K562 (cell line): ENCODE measurements at regions not wholly inside any gene's neighbourhood (a gene's known extent, or its start where the extent isn't known, plus 50 kb on each side); places are given as distances from the start of the nearest gene placed in this dataset.

Source experiments
- CBFB ChIP-seq: sonication (generic); formaldehyde crosslinking; IDR thresholded peaks from 2 replicates; pipeline ENCODE4 v1.4.0; 2020; ENCODE audit warnings: mild to moderate bottlenecking, missing genetic modification reagents
- CBX2 ChIP-seq: fragments of 200-600 bp; sonication (generic); IDR thresholded peaks from one replicate; pipeline ENCODE4 v1.6.1; 2012; ENCODE audit warnings: mild to moderate bottlenecking, low read length, inconsistent platforms; ENCODE audit not compliant: insufficient read depth, poor library complexity, severe bottlenecking
- CEBPG ChIP-seq, 3 experiments: fragments of 200-800 bp in 1 of 3; sonication (Bioruptor generic) in 1 of 3; sonication (generic) in 1 of 3; formaldehyde crosslinking in 1 of 3; IDR thresholded peaks in 2 of 3; conservative IDR thresholded peaks in 1 of 3; 2 replicates each; pipeline versions ENCODE4 v1.6.1 to v1.8.0; 2016 to 2022; ENCODE audit warnings: missing compliant biosample characterization in 2 of 3, missing genetic modification characterization in 2 of 3, mild to moderate bottlenecking in 1 of 3, missing genetic modification reagents in 1 of 3
- CHCHD3 ChIP-seq: fragments of 250-450 bp; sonication (Bioruptor Pico); IDR thresholded peaks from 2 replicates; pipeline ENCODE4 v2.1.2; 2022; ENCODE audit warnings: mild to moderate bottlenecking
- EGR1 ChIP-seq: fragments of 450-650 bp; conservative IDR thresholded peaks from 2 replicates; pipeline ENCODE4 v1.6.1; 2017; ENCODE audit warnings: mild to moderate bottlenecking
- NCOA2 ChIP-seq, 2 experiments: fragments of 450-650 bp; IDR thresholded peaks; 2 replicates each; pipeline ENCODE4 v1.6.1; 2018; ENCODE audit warnings: mild to moderate bottlenecking in 2 of 2, moderate library complexity in 1 of 2; ENCODE audit not compliant: partially characterized antibody in 2 of 2
- RBM17 ChIP-seq: fragments of 200-400 bp; formaldehyde crosslinking; IDR thresholded peaks from 2 replicates; pipeline ENCODE4 v1.6.1; 2017; ENCODE audit warnings: low read depth, mild to moderate bottlenecking, low read length, borderline replicate concordance
- RNF2 ChIP-seq: sonication (generic); IDR thresholded peaks from 2 replicates; pipeline ENCODE4 v1.6.1; 2016
- TF ChIP-seq, protein P1 (sequence below): sonication (generic); formaldehyde crosslinking; IDR thresholded peaks from 2 replicates; pipeline ENCODE4 v1.8.0; 2022; ENCODE audit warnings: mild to moderate bottlenecking, missing genetic modification reagents
- TF ChIP-seq, protein P2 (sequence below), 2 experiments: fragments of 450-650 bp in 1 of 2; IDR thresholded peaks; 2 replicates each; pipeline ENCODE4 v1.6.1; 2011 to 2017; ENCODE audit warnings: low read depth in 2 of 2, antibody characterized with exemption in 1 of 2, borderline replicate concordance in 1 of 2, low read length in 1 of 2, mild to moderate bottlenecking in 1 of 2, mixed read lengths in 1 of 2; ENCODE audit not compliant: control insufficient read depth in 1 of 2

DNA sequence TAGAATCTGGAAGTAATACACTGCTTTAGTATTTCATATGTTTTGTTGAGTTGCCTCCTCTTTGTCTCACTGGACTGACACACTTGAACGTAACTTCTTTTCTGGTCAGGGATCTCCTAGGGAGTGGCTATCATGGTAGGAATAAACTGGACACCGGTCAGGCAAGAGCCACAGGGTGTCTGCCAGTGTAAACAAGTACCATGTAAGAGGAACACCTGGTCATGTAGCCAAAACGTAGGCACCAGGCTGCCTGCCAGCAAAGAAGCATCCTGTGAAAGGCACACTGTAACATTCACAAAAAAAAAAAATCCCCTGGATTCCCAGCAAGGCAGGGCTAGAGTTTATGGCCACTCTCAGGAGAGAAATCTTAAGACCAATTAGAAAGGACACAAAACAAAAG is 372.8 kb upstream of the RND3 start (continued):
- no peak for TF ChIP-seq RNF2
- TF ChIP-seq, protein P1, sequence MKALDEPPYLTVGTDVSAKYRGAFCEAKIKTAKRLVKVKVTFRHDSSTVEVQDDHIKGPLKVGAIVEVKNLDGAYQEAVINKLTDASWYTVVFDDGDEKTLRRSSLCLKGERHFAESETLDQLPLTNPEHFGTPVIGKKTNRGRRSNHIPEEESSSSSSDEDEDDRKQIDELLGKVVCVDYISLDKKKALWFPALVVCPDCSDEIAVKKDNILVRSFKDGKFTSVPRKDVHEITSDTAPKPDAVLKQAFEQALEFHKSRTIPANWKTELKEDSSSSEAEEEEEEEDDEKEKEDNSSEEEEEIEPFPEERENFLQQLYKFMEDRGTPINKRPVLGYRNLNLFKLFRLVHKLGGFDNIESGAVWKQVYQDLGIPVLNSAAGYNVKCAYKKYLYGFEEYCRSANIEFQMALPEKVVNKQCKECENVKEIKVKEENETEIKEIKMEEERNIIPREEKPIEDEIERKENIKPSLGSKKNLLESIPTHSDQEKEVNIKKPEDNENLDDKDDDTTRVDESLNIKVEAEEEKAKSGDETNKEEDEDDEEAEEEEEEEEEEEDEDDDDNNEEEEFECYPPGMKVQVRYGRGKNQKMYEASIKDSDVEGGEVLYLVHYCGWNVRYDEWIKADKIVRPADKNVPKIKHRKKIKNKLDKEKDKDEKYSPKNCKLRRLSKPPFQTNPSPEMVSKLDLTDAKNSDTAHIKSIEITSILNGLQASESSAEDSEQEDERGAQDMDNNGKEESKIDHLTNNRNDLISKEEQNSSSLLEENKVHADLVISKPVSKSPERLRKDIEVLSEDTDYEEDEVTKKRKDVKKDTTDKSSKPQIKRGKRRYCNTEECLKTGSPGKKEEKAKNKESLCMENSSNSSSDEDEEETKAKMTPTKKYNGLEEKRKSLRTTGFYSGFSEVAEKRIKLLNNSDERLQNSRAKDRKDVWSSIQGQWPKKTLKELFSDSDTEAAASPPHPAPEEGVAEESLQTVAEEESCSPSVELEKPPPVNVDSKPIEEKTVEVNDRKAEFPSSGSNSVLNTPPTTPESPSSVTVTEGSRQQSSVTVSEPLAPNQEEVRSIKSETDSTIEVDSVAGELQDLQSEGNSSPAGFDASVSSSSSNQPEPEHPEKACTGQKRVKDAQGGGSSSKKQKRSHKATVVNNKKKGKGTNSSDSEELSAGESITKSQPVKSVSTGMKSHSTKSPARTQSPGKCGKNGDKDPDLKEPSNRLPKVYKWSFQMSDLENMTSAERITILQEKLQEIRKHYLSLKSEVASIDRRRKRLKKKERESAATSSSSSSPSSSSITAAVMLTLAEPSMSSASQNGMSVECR (CRISPR knock-in tag), result no peak
- no peak for TF ChIP-seq EGR1
- TF ChIP-seq CEBPG (CRISPR knock-in tag; IDR thresholded peaks at IDR 0.05), result no peak
- no peak for TF ChIP-seq CEBPG (tag; conservative IDR thresholded peaks at IDR 0.05 in 1 of 2, IDR thresholded peaks at IDR 0.05 in 1 of 2)
- no peak for TF ChIP-seq RBM17
- TF ChIP-seq CHCHD3, result no peak
- no peak for TF ChIP-seq CBX2
- TF ChIP-seq, protein P2, sequence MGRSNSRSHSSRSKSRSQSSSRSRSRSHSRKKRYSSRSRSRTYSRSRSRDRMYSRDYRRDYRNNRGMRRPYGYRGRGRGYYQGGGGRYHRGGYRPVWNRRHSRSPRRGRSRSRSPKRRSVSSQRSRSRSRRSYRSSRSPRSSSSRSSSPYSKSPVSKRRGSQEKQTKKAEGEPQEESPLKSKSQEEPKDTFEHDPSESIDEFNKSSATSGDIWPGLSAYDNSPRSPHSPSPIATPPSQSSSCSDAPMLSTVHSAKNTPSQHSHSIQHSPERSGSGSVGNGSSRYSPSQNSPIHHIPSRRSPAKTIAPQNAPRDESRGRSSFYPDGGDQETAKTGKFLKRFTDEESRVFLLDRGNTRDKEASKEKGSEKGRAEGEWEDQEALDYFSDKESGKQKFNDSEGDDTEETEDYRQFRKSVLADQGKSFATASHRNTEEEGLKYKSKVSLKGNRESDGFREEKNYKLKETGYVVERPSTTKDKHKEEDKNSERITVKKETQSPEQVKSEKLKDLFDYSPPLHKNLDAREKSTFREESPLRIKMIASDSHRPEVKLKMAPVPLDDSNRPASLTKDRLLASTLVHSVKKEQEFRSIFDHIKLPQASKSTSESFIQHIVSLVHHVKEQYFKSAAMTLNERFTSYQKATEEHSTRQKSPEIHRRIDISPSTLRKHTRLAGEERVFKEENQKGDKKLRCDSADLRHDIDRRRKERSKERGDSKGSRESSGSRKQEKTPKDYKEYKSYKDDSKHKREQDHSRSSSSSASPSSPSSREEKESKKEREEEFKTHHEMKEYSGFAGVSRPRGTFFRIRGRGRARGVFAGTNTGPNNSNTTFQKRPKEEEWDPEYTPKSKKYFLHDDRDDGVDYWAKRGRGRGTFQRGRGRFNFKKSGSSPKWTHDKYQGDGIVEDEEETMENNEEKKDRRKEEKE (IDR thresholded peaks at IDR 0.05; ENCODE audit: borderline replicate concordance in 1 of 2, control insufficient read depth in 1 of 2, low read depth in 2 of 2, low read length in 1 of 2), result no peak
- TF ChIP-seq NCOA2 (IDR thresholded peaks at IDR 0.05; ENCODE audit: partially characterized antibody in 2 of 2), result no peak
- no peak for TF ChIP-seq CBFB
